Heart left ventricle (tissue), 13 donors: ENCODE measurements at regions not wholly inside any gene's neighbourhood (a gene's known extent, or its start where the extent isn't known, plus 50 kb on each side); places are given as distances from the start of the nearest gene placed in this dataset.

Source experiments
- POLR2A ChIP-seq, 2 donors: fragments of 450-650 bp; IDR thresholded peaks; one replicate each; pipeline ENCODE4 v1.6.1; 2017; ENCODE audit warnings: antibody characterized with exemption in 2 of 2, mild to moderate bottlenecking in 2 of 2, moderate library complexity in 2 of 2
- TF ChIP-seq, protein P1 (sequence below), 12 donors: fragments of 200-600 bp; sonication (generic) in 4 of 12; IDR thresholded peaks; one replicate each; pipeline versions ENCODE4 v1.5.0 to v1.8.0; 2018 to 2022; ENCODE audit warnings: antibody characterized with exemption in 12 of 12, mild to moderate bottlenecking in 5 of 12
- donor health status: ischemic (EF 13 %, LVEDD 7.1; RV severe dilation, severe dysfunction).
- donor health status: DM: no; HTN: yes; CAD: no.
- donor health status: DM: no; HTN: no; CAD: no.
- donor health status: ischemic (EF 25% LVEDD 6.9; RV normal size, moderate dysfunction).
- donor health status: ischemic (EF 25% LVEDD 5.7; RV mildly dilated, moderate dysfunction).
- donor health status: ischemic (EF 35%, LVEDD 5.7; RV mildly dilated, moderate dysfunction).
- donor health status: nonischemic (EF 11% LVEDD 7.7; RV severe dilation, severe dysfunction).
- donor health status: DM: yes; HTN: yes; CAD: no.
- donor health status: PGD.
- donor health status: ischemic (EF 29% LVEDD 5.4; RV normal size, mild dysfunction).
- donor health status: nonischemic (EF 23%, LVEDD 6.1; RV moderate dilation, normal function).

GRCh38 chr2:105652014-105652796 lies 92.5 kb upstream of the NCK2 start:
- TF ChIP-seq, protein P1, sequence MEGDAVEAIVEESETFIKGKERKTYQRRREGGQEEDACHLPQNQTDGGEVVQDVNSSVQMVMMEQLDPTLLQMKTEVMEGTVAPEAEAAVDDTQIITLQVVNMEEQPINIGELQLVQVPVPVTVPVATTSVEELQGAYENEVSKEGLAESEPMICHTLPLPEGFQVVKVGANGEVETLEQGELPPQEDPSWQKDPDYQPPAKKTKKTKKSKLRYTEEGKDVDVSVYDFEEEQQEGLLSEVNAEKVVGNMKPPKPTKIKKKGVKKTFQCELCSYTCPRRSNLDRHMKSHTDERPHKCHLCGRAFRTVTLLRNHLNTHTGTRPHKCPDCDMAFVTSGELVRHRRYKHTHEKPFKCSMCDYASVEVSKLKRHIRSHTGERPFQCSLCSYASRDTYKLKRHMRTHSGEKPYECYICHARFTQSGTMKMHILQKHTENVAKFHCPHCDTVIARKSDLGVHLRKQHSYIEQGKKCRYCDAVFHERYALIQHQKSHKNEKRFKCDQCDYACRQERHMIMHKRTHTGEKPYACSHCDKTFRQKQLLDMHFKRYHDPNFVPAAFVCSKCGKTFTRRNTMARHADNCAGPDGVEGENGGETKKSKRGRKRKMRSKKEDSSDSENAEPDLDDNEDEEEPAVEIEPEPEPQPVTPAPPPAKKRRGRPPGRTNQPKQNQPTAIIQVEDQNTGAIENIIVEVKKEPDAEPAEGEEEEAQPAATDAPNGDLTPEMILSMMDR (IDR thresholded peaks at IDR 0.05) = no peak
- TF ChIP-seq POLR2A (IDR thresholded peaks at IDR 0.05) = no peak
